ENCODE measurements at regions not wholly inside any gene's neighbourhood (a gene's known extent, or its start where the extent isn't known, plus 50 kb on each side); places are given as distances from the start of the nearest gene placed in this dataset.

DNA sequence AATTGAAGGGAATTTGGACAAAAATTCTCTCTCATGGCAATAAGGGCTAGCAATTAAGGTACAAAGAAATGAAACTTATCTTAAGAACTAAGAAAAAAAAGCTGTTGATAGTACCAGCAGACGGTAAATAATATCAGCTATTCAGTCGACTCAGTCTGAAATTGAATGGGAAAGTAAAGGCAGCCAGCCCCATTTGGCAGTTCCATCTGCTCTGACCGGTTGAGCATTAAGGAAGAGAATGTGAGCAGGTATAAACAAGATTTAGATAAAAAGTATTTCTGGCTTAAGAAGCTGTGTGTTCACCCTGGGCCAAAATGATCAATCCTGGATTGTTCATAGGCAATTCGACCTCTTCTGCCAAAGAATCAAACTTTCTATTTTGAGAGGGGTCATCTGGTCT lies 154.6 kb upstream of the NPVF start:
- intact Hi-C loops (cut with DNase I; ENCODE audit: low total_unique reads) = no loop called here
- peaks cover 0 to 22% (median 0%) of the 10 kb centered on the region in 4 donors for H3K4me1 ChIP-seq
- no peaks in the 10 kb centered on the region for H3K27me3 ChIP-seq
- H3K36me3 ChIP-seq = no peaks in the 10 kb centered on the region
- no peak for TF ChIP-seq CTCF (IDR thresholded peaks at IDR 0.05)
- no peak for DNase-seq
- H3K9me3 ChIP-seq = no peaks in the 10 kb centered on the region
- H3K27ac ChIP-seq = no peak overlapping the region
- H3K4me3 ChIP-seq = no peak overlapping the region

DNA sequence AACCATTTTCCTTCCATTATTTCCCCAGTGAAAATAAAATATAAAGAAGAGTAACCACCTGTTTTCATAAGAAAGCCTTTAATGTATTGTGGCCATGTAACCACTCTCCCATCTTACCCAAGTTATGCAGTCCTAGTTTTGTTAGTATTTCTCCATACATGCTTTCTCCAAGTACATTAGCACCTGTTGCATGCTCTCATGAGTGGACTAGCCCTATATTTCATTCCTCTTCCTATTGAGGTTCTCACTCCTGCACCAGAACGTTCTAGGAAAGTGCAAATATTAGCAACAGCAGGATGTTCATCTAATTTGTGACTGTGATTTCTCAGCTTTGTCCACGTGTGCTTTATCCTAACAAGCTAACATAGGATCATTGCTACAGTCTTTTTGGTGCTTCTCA lies 155.1 kb upstream of the NPVF start:
- no peaks in the 10 kb centered on the region for H3K9me3 ChIP-seq
- no peak for DNase-seq
- no peaks in the 10 kb centered on the region for H3K27me3 ChIP-seq
- no peaks in the 10 kb centered on the region for H3K36me3 ChIP-seq
- H3K27ac ChIP-seq = no peak overlapping the region
- intact Hi-C loops (cut with DNase I; ENCODE audit: low total_unique reads) = no loop called here
- TF ChIP-seq CTCF (IDR thresholded peaks at IDR 0.05) = no peak
- peaks cover 0 to 22% (median 0%) of the 10 kb centered on the region in 4 donors for H3K4me1 ChIP-seq
- no peak overlapping the region for H3K4me3 ChIP-seq

GRCh38 chr7:25384788-25385505 lies 156.7 kb upstream of the NPVF start:
- Histone ChIP-seq H3K27ac (no peak overlapping the region), H3K27me3 (no peaks in the 10 kb centered on the region), H3K9me3 (no peaks in the 10 kb centered on the region), H3K4me1 (peaks cover 0 to 22% (median 0%) of the 10 kb centered on the region in 4 donors), H3K4me3 (no peak overlapping the region), H3K36me3 (no peaks in the 10 kb centered on the region)
- no peak for TF ChIP-seq CTCF (IDR thresholded peaks at IDR 0.05)
- intact Hi-C loops (cut with DNase I; ENCODE audit: low total_unique reads) = no loop called here
- no peak for DNase-seq

GRCh38 chr7:25385506-25386136 lies 157.3 kb upstream of the NPVF start:
- Histone ChIP-seq H3K27ac (no peak overlapping the region), H3K4me1 (peaks cover 0 to 22% (median 0%) of the 10 kb centered on the region in 4 donors), H3K36me3 (no peaks in the 10 kb centered on the region), H3K4me3 (no peak overlapping the region), H3K27me3 (no peaks in the 10 kb centered on the region), H3K9me3 (no peaks in the 10 kb centered on the region)
- DNase-seq = no peak
- no peak for TF ChIP-seq CTCF (IDR thresholded peaks at IDR 0.05)
- intact Hi-C loops (cut with DNase I; ENCODE audit: low total_unique reads) = no loop called here

DNA sequence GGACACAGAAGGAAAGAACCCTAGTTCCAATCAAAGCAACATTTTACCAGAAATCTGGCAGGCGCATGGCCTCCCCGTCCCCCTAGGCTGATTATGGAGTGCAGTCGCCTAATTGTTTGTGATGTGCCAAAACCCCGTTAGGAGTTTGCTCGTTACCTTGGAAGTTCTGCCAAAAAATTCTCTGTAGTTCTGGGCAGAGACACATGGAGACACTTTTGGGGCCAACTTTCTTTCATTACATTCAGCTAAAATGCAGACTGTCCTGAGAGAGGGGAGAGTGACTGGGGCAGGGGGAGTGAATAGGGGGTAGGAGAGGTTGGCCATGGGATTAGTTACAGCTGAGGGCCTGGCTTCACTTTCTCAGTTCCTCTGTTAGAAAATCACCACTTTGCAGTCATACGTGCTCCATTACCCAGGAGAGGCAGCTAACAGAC lies 158.0 kb upstream of the NPVF start:
- H3K4me3 ChIP-seq = no peak overlapping the region
- H3K36me3 ChIP-seq = no peaks in the 10 kb centered on the region
- TF ChIP-seq CTCF (IDR thresholded peaks at IDR 0.05) = no peak
- H3K27ac ChIP-seq = no peak overlapping the region
- peaks cover 0 to 22% (median 0%) of the 10 kb centered on the region in 4 donors for H3K4me1 ChIP-seq
- H3K27me3 ChIP-seq = no peaks in the 10 kb centered on the region
- no peak for DNase-seq
- intact Hi-C loops (cut with DNase I; ENCODE audit: low total_unique reads) = no loop called here
- no peaks in the 10 kb centered on the region for H3K9me3 ChIP-seq
